Ectodermal cell (in vitro differentiated cells): ENCODE measurements at regions not wholly inside any gene's neighbourhood (a gene's known extent, or its start where the extent isn't known, plus 50 kb on each side); places are given as distances from the start of the nearest gene placed in this dataset.

Experiments used
- H3K27ac ChIP-seq: 2 replicates; pipeline ENCODE4 v1.7.0; 2013; ENCODE audit warnings: mild to moderate bottlenecking, low read depth, low read length; ENCODE audit not compliant: insufficient read depth, poor library complexity, severe bottlenecking
- H3K27me3 ChIP-seq: 2 replicates; pipeline ENCODE4 v1.7.0; 2013; ENCODE audit warnings: mild to moderate bottlenecking, low read length; ENCODE audit not compliant: insufficient read depth, control insufficient read depth, poor library complexity, severe bottlenecking
- H3K36me3 ChIP-seq: one replicate; pipeline ENCODE4 v1.7.0; 2013; ENCODE audit warnings: low read length; ENCODE audit not compliant: control insufficient read depth, insufficient read depth
- H3K4me1 ChIP-seq: one replicate; pipeline ENCODE4 v1.7.0; 2013; ENCODE audit warnings: low read length; ENCODE audit not compliant: control insufficient read depth, insufficient read depth
- H3K4me3 ChIP-seq: 2 replicates; pipeline ENCODE4 v1.7.0; 2013; ENCODE audit warnings: low read depth, low read length, control low read depth; ENCODE audit not compliant: insufficient read depth
- H3K9me3 ChIP-seq: 2 replicates; pipeline ENCODE4 v1.7.0; 2013; ENCODE audit warnings: mild to moderate bottlenecking, low read length, moderate library complexity; ENCODE audit not compliant: control insufficient read depth
- WGBS, 2 experiments: methylation state at CpG; one replicate each; pipeline ENCODE4 v1.1.7; 2013; ENCODE audit warnings: missing lambda C conversion rate in 2 of 2; 5-methylcytosine and 5-hydroxymethylcytosine counted together

DNA sequence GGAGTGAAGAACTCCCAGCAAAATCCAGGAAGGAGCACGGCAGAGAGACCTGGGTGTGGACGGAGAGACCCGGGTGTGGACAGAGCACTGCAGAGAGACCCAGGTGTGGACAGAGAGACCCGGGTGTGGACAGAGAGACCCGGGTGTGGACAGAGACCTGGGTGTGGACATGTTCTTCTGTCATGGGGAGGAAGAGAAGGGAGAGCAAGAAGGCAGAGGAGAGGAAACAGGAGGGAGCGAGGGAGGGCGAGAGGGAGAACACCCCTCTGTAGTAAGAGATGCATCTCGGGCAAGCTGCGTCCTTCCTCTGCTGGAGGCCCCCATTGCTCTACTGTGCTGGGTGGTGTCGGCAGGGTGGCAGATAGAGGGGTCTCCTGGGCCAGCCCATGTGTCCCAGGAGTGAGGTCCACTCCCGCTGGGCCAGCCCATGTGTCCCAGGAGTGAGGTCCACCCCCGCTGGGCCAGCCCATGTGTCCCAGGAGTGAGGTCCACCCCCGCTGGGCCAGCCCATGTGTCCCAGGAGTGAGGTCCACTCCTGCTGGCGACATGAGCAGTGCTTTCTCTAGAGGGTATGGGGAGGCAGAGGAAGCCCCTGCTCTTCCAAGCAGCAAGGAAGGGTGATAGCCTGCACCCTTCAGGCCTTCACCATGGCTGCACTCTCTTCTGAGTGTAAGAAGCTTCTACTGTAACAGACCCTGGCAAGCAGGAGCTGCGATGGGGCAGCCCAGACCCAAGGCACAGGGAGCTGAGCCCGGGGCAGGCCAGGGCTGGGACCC is 934.2 kb downstream of the BRD1 start:
- no peaks in the 10 kb centered on the region for H3K9me3 ChIP-seq
- no peak overlapping the region for H3K27ac ChIP-seq
- H3K4me3 ChIP-seq: no peak overlapping the region
- WGBS, 2 experiments: 90 to 93% methylated on average over 16 of the region's 16 CpGs
- no peaks in the 10 kb centered on the region for H3K27me3 ChIP-seq
- H3K4me1 ChIP-seq: no peaks in the 10 kb centered on the region
- H3K36me3 ChIP-seq: no peaks in the 10 kb centered on the region

GRCh38 chr22:48892578-48893287 is 934.9 kb downstream of the BRD1 start:
- Histone ChIP-seq H3K27me3 (no peaks in the 10 kb centered on the region), H3K4me3 (no peak overlapping the region), H3K9me3 (no peaks in the 10 kb centered on the region), H3K36me3 (no peaks in the 10 kb centered on the region), H3K27ac (no peak overlapping the region), H3K4me1 (no peaks in the 10 kb centered on the region)
- WGBS, 2 experiments: 90 to 93% methylated on average over 14 of the region's 14 CpGs

- Histone ChIP-seq H3K4me1 (no peaks in the 10 kb centered on the region), H3K9me3 (no peaks in the 10 kb centered on the region), H3K27me3 (no peaks in the 10 kb centered on the region), H3K27ac (no peak overlapping the region), H3K4me3 (no peak overlapping the region), H3K36me3 (no peaks in the 10 kb centered on the region)
- 84 to 91% methylated on average over 9 of the region's 9 CpGs for WGBS, 2 experiments
Measured at GRCh38 chr22:48891688-48892577, 935.7 kb downstream of the BRD1 start.

- WGBS, 2 experiments: 91 to 92% methylated on average over 14 of the region's 14 CpGs
- H3K4me1 ChIP-seq: no peaks in the 10 kb centered on the region
- H3K36me3 ChIP-seq: no peaks in the 10 kb centered on the region
Measured at GRCh38 chr22:48890693-48891554, 936.7 kb downstream of the BRD1 start.

DNA sequence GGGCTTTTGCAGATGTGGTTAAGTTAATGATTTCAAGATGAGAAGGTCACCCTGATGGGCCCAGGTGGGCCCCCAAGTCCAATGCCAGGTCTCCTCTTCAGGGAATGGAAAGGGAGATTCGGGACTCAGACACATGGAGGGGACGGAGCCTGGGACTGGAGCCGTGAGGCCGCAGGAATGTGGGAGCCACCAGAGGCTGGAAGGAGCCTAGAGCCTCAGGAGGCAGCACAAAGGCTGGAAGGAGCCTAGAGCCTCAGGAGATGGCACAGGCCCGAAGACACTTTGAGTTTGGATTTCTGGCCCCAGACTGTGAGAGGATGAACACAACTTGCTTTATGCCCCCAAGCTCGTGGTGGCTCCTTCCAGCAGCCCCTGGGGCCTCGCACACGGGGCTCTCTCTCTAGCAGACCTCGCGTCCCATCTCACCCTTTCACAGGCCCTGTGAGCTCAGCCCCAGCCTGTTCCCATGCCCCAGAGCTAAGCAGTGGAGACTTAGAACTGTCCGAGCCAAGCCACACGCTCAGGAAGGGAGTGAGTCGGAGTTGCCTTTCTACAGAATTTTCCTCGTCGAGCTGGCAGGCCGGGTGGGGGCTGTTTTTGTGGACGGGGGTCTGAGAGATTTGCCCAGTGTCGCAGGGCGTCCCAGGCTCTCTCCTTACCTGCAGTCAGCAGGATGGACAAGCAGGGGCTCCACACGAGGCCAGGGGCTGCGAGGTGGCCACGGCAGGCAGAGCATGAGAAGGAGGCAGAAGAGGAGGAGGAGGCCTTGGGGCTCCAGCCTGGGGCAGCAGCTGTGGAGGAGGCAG is 937.6 kb downstream of the BRD1 start:
- Histone ChIP-seq H3K27ac (no peak overlapping the region), H3K36me3 (no peaks in the 10 kb centered on the region), H3K27me3 (no peaks in the 10 kb centered on the region), H3K9me3 (no peaks in the 10 kb centered on the region), H3K4me1 (no peaks in the 10 kb centered on the region), H3K4me3 (no peak overlapping the region)
- 86 to 89% methylated on average over 22 of the region's 22 CpGs for WGBS, 2 experiments

More at GRCh38 chr22:48890693-48891554, 936.7 kb downstream of the BRD1 start:
- Histone ChIP-seq H3K4me3 (no peak overlapping the region), H3K9me3 (no peaks in the 10 kb centered on the region), H3K27me3 (no peaks in the 10 kb centered on the region), H3K27ac (no peak overlapping the region)

DNA sequence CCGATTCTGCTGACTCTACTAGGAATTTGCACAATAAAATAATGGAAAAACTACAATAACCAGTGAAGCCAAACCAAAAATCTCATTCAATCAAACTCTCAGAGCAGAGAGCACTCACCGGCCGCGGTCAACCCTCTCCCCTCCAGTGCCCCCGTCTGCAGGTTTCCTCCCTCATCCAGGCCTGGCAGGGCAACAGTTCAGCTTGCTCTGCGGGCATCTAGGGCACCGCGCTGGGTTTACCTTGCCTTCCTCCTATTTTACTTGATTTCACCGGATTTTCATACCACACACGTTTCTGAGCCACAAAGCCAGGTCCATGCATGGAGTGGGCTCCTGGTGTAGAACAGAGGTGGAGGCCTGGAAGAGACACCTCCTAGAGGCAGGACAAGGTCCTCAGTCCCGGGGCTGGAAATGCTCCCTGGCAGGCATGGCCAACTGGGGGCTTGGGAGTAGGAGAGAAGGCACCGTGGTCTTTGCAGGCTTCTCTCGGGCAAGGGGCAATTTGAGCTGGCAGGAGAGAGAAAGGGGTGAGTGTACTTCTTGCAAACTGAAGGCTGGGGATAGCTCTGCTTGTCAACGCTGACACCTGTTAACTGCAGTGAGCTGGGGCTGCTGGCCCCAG is 938.4 kb downstream of the BRD1 start:
- Histone ChIP-seq H3K36me3 (no peaks in the 10 kb centered on the region), H3K27ac (no peak overlapping the region), H3K4me3 (no peak overlapping the region), H3K27me3 (no peaks in the 10 kb centered on the region), H3K9me3 (no peaks in the 10 kb centered on the region), H3K4me1 (no peaks in the 10 kb centered on the region)
- 92 to 93% methylated on average over 14 of the region's 14 CpGs for WGBS, 2 experiments

DNA sequence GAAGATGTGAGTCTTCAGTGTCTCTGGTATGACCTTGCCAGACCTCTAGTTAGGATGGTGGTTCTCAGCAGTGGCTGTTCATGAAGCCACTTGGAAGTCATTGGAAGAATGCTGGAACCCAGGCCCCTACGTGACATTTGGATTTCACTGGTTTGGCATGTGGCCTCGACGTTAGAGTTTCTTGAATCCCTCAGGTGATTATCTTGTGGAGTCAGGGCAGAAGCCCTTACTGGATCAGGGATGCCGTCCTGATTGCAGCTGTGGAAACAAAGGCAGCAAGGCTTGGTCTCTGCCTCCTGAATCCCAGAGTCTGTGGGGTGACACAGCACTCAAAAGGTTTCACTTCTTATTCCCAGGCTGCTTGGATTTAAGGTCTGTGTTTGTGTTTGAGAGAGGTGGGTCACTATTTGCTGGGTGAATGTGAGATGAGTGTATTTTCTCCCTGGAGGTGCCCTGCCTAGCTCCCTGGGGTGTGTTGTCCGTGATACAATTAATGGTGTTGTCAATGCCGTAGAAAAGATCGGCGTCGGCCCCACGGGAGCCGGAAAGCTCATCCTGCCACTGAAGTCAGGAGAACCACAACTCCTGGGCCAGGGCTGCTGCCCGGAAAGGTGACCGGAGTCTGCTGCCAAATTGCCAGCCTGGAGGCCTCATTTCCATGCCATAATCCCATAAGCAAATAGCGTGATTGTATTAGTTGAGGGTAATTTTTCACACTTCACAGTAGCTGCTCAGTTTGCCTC is 939.0 kb downstream of the BRD1 start:
- Histone ChIP-seq H3K4me1 (no peaks in the 10 kb centered on the region), H3K27ac (no peak overlapping the region), H3K4me3 (no peak overlapping the region), H3K36me3 (no peaks in the 10 kb centered on the region), H3K27me3 (no peaks in the 10 kb centered on the region), H3K9me3 (no peaks in the 10 kb centered on the region)
- 92 to 95% methylated on average over 13 to 14 of the region's 14 CpGs for WGBS, 2 experiments

DNA sequence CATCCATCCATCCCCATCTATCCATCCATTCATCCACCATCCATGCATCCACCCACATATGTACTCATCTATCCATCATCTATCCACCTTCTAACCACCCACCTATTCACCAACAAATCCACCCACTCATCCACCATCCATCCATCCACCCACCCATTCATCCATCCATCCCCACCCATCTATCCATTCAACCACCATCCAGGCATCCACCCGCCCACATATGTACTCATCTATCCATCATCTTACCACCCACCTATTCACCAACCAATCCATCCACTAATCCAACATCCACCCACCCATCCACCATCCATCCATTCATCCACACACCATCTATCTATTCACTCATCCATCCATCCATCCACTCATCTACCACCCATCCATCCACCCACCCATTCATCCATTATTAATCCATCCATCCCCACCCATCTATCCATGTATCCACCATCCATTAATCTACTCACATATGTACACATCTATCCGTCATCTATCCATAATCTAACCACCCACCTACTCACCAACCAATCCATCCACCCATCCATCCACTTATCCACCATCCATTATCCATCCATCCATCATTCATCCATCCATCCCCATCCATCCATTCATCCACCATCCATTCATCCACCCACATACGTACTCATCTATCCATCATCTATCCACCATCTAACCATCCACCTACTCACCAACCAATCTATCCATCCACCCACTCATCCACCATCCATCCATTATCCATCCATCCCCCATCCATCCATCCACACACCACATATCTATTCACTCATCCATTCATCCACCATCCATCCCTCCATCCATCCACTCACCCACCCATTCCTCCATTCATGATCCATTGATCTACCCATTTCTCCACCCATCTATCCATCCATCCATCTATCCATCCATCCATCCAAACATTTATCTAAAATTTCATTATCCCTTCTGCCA is 940.0 kb downstream of the BRD1 start:
- no peaks in the 10 kb centered on the region for H3K27me3 ChIP-seq
- H3K27ac ChIP-seq: no peak overlapping the region
- no peaks in the 10 kb centered on the region for H3K36me3 ChIP-seq
- 90 to 92% methylated on average over 3 of the region's 3 CpGs for WGBS, 2 experiments
- no peaks in the 10 kb centered on the region for H3K4me1 ChIP-seq
- no peak overlapping the region for H3K4me3 ChIP-seq
- no peaks in the 10 kb centered on the region for H3K9me3 ChIP-seq
